ENCODE measurements at regions not wholly inside any gene's neighbourhood (a gene's known extent, or its start where the extent isn't known, plus 50 kb on each side); places are given as distances from the start of the nearest gene placed in this dataset.

- TF ChIP-seq EP300 (IDR thresholded peaks at IDR 0.05) = no peak
- TF ChIP-seq POLR2A (IDR thresholded peaks at IDR 0.05) = no peak
- no peak for TF ChIP-seq POLR2AphosphoS5 (IDR thresholded peaks at IDR 0.05)
Measured at GRCh38 chr13:106096661-106097092, 438.8 kb downstream of the EFNB2 start.

Data from gastroesophageal sphincter (tissue), 2 donors.